GM21515 (cell line): ENCODE measurements at regions not wholly inside any gene's neighbourhood (a gene's known extent, or its start where the extent isn't known, plus 50 kb on each side); places are given as distances from the start of the nearest gene placed in this dataset.
"Not testable (repeated sequence)": the region's sequence is repeated elsewhere in the genome, so short reads cannot be mapped to it uniquely, and the experiment has no call there.

ENCODE experiments used
- ATAC-seq: cut with Tn5 transposase; IDR thresholded peaks from one replicate; pipeline ENCODE4 v1.9.1; 2021; ENCODE audit not compliant: unreplicated experiment

DNA sequence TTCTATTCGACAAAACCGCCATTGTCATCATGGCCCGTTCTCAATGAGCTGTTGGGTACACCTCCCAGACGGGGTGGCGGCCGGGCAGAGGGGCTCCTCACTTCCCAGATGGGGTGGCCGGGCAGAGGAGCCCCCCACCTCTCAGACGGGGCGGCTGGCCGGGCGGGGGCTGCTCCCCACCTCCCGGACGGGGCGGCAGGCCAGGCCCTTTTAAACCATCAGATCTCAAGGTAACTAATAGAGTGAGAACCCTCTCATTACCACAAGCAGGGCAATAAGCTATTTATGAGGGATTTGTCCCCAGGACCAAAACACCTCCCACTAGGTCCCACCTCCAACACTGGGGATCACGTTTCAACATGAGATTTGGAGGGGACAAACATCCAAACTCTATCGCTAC, 571.5 kb downstream of the INSC start:
- ATAC-seq, result not testable (repeated sequence)

DNA sequence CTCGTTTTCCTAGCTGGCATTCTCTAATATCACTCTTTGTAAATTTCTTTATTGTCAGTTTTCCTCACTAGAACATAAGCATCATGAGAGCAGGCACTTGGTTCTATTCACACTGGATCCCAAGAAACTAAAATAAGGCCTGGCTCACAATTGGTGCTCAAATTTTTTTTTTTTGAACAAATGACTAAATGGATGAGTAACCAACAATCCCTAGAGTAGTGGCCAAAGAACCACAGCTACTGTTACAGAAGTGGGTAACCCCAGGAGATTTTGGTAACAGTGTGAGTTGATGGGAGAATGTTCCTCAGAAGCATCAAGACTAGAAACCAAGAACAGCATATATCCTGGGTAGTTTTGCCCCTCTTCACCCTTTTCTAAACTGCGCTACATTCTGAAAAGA, 572.6 kb downstream of the INSC start:
- no peak for ATAC-seq

DNA sequence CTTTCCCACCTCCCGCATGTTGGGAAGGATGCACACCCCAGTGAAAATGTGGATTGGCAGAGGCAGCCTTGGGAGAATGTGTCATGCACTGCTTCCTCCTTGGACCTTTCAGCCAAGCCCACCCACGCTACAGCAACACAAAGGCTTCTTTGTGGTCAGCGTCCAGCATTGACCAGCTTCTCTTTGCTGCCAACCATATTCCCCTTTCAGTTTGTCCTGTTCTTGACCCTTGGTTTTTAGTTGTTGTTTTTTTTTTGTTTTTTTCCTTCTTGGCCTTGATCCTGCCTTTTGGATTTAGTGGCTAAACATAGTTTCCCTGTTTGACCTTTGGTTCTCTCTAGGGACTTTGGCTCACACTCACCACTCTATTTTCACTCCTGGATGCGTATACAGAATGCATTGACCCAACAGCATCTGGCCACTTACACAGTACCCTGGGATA, 573.6 kb downstream of the INSC start:
- ATAC-seq, result no peak

DNA sequence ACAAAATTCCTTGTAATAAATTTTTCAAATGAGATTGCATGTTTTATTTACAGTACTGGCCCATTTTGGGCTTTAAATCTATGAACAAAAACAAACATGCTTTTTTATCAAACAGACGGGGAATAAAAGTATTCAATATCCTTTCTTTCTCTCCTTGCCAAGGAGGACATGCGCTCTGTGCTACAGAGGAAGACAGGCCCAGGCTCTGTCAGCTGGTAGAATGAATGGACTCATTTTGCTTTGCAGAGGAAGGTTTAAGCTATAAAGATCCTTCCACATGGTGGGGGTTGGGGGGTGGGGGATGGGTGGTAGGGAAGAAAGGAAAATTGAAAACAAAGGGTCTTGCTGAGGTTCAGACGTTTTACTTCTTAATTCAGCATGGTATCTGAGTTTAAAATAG, 575.6 kb downstream of the INSC start:
- ATAC-seq, result no peak

DNA sequence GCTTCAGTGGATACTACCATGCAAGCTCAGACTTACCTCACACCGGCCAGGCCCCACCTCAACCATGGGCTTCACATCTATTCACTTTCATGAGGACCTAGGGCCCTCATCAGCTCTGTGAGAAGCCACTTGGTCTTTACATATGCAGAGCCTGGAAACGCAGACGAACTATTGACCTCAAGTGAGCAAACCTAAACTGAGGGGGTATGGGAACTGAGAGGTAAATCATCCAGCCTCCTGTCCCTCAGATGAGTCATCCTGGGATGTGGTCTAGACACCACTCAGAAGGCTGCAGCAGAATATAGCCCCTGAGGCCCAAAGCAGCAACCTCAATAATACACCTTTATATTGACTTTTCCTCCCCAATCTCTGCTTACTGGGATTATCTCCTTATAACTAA, 578.0 kb downstream of the INSC start:
- no peak for ATAC-seq

DNA sequence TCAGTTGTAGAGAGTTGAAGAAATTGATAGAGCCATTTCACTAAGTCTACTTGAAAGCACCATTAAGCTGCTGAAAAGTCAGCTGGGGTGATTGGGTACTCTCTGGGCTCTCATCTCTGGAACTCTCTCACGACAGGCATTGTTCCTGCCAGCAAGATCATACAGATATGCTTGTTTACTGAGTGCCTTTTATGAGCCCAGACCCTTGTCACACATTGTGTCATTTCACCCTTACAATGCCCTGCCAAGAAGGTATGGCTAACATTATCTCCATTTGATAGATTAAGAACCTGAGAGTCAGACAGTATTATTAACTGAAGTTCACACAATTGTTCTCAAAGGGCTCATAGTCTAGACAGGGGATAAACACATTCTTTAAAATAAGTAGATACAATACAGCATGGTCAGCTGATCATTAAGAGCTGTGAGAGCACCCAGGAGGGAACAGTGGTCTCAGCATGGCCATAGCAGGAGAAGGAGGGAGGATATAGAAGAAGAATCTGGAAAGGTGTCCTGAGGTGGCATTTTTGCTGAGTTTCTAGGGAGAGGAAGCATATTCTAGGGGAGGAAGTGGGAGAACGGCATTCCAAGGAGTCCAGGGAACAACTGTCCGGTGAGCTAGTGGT, 580.5 kb downstream of the INSC start:
- ATAC-seq, result no peak

DNA sequence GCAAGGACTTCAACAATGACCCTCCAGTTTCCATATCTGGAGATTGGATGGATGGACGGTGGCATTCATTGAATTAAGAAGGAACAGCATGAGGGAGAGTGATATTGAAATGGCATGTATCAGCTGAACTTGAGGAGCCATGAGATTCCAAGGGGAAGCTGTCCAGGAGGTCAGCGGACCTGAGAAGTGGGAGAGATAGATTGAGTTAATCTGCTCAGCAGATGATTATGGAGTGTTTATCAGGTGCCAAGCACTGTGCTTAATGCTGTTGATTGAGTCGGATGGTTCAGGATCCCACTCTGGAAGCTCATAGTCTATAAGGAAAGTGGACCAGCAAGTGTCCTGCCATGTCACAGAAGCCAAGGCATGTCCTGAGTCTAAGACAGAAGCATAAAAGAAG, 581.3 kb downstream of the INSC start:
- no peak for ATAC-seq

DNA sequence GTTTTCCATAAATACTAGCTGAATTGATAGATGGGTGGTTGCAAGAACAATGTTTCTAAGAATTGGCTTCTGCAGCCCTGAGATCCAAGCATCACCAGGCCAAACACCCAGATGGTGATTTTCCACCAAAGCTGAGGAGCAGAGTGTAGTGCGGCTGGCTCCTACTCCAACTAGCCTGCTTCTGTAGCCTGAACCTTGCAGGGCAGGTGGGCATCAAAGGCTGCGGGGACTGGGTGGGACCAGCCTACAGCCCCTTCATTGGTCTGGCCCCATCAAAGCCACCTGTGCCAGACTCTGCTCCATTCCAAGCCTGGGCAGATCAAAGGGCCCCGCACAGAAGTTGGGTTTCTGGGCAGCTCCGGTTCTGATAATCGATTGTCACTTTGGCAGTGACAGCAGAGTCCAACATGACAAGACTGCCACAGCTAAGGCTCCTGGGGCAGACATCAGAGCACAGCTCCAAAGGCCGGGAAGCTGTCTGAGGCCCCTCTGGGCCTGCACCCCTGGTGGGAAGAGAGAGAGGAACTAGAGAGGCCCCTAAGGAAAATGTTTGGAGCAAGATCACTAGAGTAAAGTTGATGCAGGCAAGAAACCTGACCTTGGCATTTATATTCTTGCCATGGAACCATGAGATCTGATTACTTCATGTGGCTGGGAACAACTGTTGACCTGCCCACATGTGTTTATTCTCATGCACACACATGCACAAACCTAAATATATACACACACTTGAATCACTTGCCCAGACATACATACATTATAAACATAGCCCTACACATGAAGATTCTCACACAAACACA, 582.9 kb downstream of the INSC start:
- ATAC-seq, result no peak

DNA sequence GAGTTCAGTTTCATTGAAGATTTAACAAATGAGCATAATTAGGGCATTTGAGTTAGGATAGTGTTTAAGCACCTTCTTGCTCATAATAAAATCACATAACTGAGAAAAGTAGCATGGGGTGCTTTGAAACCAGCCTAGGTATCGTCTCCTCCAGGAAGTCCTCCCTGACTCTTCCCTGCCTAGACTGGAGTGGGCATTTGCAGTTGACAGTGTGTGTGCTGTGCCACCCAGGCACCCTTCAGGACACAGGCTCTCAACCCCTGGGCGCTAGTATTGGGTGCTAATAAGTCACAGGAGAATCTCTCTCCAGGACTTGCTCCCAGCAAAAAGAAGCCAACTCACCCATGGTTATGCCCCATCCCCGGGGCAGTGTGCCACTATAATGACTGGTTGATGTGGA, 584.1 kb downstream of the INSC start:
- ATAC-seq, result no peak

DNA sequence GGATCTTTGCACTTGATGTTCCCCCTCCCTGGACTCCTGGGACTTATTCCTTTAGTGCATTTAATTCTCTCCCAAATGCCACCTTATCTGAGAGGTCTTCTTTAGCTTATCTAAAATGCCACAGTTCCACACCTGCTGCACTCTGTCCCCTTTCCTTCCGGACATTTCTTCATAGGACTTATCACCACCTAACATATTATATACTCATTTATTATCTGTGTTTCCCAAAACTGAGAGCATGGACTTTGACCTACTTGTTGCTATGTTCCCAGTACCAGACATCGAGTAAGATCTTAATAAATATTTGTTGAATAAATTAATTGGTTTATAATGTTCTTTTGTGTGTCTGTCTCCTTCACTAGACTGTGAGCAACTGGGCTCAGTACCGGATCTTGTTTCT, 585.3 kb downstream of the INSC start:
- no peak for ATAC-seq

DNA sequence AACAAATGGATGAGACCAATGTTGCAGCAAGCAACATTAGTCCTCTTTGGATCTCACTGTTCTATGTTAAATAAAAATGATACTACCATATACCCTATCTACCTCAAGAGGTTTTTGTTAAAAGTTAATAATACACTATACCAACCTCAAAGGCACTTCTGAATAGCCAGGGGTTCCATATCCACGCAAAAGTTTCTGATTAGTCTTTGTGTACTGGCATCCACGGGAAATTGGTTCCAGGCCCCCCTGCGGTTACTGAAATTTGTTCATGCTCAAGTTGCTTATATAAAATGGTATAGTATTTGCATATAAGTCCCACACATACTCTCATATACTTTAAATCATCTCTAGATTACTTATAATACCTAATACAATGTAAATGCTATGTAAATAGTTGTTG, 585.7 kb downstream of the INSC start:
- ATAC-seq, result no peak

DNA sequence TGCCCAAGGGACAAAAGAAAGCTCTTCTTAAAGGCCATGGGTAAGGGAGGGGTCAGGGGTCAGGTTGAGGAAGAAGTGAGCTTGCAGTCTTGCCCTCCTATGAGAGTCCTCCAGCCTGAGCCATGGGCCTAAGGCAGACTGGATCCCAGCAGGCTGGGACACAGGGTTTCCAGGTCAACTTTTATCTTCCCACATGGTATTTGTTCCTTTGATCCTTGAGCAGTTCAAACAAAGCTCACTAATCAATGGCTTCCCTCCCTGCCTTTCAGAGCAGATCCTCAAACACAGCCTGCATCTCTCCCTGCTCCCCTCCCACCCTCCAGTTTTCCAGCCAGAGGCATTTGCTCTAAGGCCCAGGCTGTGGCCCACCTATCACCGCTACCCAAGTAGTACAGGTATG, 589.3 kb downstream of the INSC start:
- ATAC-seq, result no peak

DNA sequence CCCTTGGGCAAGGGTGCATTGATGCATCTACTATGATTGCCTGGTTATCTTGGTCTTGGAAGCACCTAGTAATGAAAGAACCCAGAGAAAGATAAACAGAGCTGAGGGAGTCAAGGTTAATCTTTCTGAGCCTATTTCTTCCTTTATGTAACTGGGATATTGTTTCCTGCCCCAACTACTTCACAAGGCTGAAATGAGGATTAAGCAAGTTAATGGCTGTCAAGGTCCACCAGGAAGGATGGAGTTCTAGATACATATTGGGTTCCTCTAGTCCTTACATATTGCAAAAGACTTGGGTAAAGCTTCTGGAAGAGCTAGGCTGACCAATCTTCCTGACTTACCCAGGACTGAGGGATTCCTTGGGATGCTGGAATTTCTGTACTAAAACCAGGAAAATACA, 589.8 kb downstream of the INSC start:
- no peak for ATAC-seq

DNA sequence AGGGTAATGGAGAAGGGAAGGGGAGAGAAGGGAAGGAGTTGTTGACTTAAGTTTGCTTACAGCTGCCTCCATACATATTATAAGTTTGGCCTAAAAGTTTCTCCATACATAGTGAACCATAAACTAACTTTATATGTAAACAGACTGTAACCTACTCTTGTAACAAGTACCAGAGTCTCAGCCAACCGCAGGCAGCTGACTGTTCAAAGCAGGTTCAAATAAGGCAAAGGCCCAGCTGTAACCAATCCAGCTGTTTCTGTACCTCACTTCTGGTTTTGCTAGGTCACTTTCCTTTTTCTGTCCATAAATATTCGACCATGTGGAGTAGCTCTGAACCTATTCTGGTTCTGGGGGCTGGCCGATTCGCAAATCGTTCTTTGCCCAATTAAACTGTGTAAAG, 591.2 kb downstream of the INSC start:
- no peak for ATAC-seq

DNA sequence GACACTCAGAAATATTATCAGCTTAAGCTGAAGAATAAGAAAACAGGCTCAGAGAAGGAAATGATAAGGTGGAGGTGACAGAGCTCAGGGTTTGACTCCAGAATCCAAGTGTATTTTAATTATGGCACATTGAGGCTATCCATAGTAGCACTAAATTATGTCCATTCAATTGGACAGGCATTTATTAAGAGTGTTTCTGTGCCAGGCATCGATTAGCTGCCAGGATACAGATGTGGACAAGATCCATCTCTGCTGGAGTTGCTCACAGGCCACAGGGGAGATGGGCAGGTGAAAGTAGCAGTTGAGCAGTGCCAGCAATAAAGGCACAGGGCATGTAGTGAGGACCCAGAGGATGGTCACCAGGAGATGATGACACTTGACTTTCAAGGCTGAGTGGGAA, 592.5 kb downstream of the INSC start:
- ATAC-seq, result no peak

DNA sequence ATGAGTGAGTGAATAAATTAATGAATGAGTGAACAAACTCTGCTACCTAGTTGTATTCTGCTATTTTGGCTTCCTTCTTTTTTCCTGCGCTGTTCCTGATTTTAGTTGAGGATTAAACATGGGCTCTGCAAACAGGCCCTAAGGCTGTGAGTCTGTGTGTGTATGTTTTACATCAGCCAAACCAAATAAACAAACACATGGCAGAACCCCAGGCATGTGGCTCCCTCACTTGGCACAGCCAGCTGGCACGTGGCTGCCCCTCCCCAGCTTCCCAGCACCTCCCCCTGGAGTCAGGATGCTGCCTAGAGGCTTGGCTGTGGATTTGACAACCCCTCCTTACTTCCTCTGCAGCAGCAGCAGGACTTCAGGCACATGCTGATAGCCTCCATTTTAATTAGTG, 593.2 kb downstream of the INSC start:
- ATAC-seq, result no peak

DNA sequence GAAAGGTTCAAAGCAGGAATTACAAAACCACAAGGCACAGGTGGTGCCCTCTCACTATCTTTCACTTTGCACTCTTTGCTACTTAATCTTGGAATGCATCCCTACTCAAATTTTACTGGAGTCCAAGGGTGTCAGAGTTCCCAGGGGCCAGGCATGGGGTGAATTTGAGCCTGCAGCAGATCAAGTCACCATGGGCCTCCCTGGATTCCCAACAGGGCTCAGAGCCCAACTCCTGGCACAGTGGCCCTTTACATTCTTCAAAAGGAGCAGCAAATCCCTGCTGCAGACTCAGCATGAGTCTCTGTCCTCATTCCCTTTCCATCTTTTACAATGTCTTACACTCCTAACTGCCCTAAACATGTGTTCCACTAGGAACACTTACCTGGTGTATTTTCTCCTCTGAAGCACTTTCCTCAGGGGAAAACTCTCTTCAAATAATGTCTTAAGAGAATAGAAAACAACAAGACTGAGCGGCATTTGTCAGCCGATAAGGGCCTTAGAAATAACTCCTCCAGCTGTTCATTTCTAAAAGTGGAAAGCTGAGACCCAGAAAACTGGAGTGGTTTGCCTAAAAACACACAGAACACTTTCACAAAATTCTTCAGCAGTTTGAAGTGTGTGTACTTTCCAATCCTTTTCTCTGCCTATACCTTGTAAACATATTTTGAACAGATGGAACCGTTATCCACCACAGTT, 596.0 kb downstream of the INSC start:
- no peak for ATAC-seq

DNA sequence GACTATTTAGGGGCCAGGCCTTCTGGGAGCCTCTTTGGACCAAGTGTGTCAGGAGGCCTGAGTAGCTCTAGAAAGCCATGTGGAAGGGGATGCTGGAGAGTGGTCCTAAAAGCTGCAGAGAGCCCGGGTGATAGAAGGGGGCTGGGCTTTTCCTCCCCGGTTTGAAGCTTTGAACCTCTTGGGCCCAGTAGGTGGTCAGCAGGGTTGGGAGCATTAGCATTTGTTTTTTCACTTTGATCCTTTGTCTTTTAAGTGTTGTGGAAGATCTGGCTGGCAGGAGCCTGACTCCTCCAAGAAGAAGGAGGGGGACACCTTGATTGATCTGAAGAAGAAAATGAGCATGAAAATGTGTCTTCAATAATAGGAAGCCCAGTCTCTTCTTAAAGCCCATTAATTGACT, 596.6 kb downstream of the INSC start:
- ATAC-seq, result no peak

DNA sequence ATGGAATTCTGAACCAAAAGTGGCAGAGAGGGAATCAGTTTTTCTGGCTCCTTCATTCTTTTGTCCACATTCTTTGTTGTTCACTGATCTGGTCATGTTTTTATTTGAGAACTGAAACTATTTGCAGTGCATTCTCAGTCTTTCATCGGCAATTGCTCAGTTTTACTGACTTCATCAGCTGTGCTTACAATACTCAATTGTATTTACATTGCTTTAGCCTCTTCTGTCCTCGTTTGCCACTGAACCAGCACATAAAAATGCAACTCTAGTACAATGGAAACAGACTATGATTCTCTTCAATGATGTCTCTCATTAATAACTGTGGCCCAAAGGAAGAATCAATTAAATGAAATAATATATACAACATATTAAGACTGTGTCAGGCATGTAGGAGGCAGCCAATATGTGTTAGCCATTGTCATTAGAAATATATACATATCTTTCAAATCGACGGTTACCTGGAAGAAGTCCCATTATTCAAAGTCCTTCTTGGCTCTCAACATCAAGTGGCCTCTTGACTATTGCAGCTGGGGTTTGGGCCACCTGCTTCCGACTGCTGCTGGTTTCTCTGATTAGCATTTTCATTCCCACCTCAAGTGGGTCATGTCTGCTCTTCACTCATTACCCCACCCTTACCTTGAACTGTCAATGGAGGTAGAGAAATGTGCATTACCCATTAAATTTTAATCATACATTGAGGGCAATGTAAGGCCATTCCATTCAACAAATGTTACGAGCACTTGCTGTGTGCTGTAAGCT, 600.1 kb downstream of the INSC start:
- no peak for ATAC-seq

DNA sequence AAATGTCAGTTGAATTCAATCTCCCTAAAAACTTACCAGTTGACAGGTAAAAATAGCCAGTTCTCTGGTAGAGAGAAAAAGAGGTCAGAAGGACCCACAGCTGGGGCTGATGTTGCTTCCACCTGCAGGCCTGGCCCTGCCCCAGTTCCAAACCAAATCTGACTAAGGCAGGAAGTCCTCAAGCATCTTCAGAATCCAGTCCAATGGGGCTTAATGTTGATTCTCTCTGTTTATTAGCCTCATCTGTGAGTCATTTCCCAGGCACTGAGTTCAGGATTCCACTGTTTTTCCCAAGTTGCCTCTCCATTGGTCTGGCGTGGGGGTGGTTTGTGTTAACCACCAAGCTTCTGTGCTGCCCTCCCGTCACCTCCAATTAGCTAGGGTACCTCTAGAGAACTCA, 601.8 kb downstream of the INSC start:
- no peak for ATAC-seq

DNA sequence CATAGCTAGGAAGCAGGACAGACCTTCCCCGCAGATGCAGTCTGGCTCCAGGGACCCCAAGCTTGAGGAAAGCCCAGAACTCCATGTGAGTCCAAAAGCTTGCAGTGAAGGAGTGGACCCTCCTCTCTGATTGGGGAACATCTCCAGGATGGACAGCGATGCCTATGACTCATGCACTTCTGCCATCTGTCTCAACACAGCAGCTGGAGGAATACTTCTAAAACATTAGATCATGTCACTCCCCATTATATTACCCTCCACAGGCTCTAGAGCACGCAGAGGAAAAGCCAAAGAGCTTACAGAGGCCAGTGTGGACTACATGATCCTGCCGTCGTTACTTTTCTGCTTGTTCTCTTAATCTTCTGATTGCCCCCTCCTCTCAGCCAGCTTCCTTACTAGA, 605.7 kb downstream of the INSC start:
- ATAC-seq, result no peak

DNA sequence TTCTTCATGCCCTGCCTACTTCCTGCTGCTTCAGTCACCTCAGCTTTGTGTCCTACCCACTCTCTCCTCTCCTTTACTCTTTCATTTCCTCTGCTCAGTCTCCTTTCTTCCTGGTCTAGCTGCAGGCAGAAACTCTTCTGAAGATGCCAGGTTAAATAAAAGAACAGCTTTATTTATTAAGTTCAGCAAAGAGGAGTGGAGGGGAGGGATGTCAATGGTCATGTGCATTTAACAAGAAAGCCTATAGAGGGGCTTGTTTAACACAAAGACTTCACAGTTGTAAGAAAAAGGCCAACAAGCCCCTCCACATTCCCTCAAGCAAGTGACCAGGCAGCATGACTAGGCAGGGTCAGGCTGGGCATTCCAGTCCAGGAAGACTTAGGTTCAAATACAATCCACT, 609.2 kb downstream of the INSC start:
- ATAC-seq, result no peak
